B cell (primary cell): ENCODE measurements at regions not wholly inside any gene's neighbourhood (a gene's known extent, or its start where the extent isn't known, plus 50 kb on each side); places are given as distances from the start of the nearest gene placed in this dataset.
"Not testable (repeated sequence)": the region's sequence is repeated elsewhere in the genome, so short reads cannot be mapped to it uniquely, and the experiment has no call there.

Experiments used
- ATAC-seq: fragments of 200-7000 bp; cut with Tn5 transposase; one replicate; pipeline ENCODE4 v1.10.0; 2021; ENCODE audit warnings: low read depth, mild to moderate bottlenecking, moderate number of reproducible peaks, moderate library complexity
- CTCF ChIA-PET: fragments of 350-600 bp; sonication (Branson Sonifier 250); formaldehyde crosslinking; loops from one replicate; lab custom pipeline; 2021; ENCODE audit warnings: antibody characterized with exemption, inconsistent platforms; lab: Charles Lee
- POLR2A ChIA-PET: fragments of 350-600 bp; sonication (Branson Sonifier 250); formaldehyde crosslinking; loops from one replicate; lab custom pipeline; 2021; ENCODE audit warnings: antibody characterized with exemption; lab: Charles Lee
- DNase-seq: peaks from one replicate; pipeline ENCODE4 v3.0.0; 2013
- H2AFZ ChIP-seq: 2 replicates; pipeline ENCODE4 v1.6.1; 2012; ENCODE audit warnings: mild to moderate bottlenecking, low read depth, low read length; ENCODE audit not compliant: insufficient read depth, poor library complexity, severe bottlenecking
- H3K27ac ChIP-seq, 2 donors: 1 replicate in 1 of 2; 2 replicates in 1 of 2; pipeline ENCODE4 v1.5.1; 2012 to 2013; ENCODE audit warnings: low read length in 2 of 2, mild to moderate bottlenecking in 2 of 2, moderate library complexity in 1 of 2
- H3K27me3 ChIP-seq, 4 experiments: fragments of 200-600 bp in 1 of 4; sonication (generic) in 1 of 4; replicated peaks in 1 of 4; 1 replicate in 2 of 4; 2 replicates in 2 of 4; pipeline versions ENCODE4 v1.6.1 to v1.7.0; 2013 to 2016; ENCODE audit warnings: low read length in 3 of 4, mild to moderate bottlenecking in 2 of 4, mixed read lengths in 1 of 4, moderate library complexity in 1 of 4; ENCODE audit not compliant: insufficient read depth in 4 of 4, control insufficient read depth in 3 of 4; ENCODE audit errors: control extremely low read depth in 1 of 4
- H3K36me3 ChIP-seq, 2 experiments: replicated peaks in 1 of 2; 1 replicate in 1 of 2; 2 replicates in 1 of 2; pipeline versions ENCODE4 v1.6.1 to v1.7.1; 2013; ENCODE audit warnings: low read length in 1 of 2; ENCODE audit not compliant: insufficient read depth in 2 of 2, control insufficient read depth in 1 of 2; ENCODE audit errors: control extremely low read depth in 1 of 2, extremely low read depth in 1 of 2
- H3K4me1 ChIP-seq, 2 donors: fragments of 200-600 bp in 1 of 2; sonication (generic) in 1 of 2; 1 replicate in 1 of 2; 2 replicates in 1 of 2; pipeline versions ENCODE4 v1.5.1 to v1.6.1; 2013 to 2017; ENCODE audit warnings: low read length in 2 of 2; ENCODE audit not compliant: control insufficient read depth in 2 of 2, insufficient read depth in 2 of 2
- H3K4me2 ChIP-seq: replicated peaks from 2 replicates; pipeline ENCODE3; 2012; ENCODE audit warnings: mild to moderate bottlenecking, low read depth, low read length; ENCODE audit not compliant: poor library complexity, severe bottlenecking
- H3K4me3 ChIP-seq, 5 experiments: fragments of 200-600 bp in 1 of 5; sonication (generic) in 1 of 5; 1 replicate in 3 of 5; 2 replicates in 2 of 5; pipeline versions ENCODE4 v1.5.1 to v1.7.0; 2011 to 2016; ENCODE audit warnings: low read length in 4 of 5, mild to moderate bottlenecking in 4 of 5, low read depth in 2 of 5, control low read depth in 1 of 5, moderate library complexity in 1 of 5; ENCODE audit not compliant: insufficient read depth in 1 of 5; ENCODE audit errors: control extremely low read depth in 1 of 5, extremely low read depth in 1 of 5
- H3K79me2 ChIP-seq: fragments of 200-600 bp; sonication (generic); one replicate; pipeline ENCODE4 v1.6.0; 2016; ENCODE audit warnings: low read length; ENCODE audit not compliant: control insufficient read depth, insufficient read depth
- H3K9ac ChIP-seq: fragments of 200-600 bp; sonication (generic); 2 replicates; pipeline ENCODE4 v1.6.1; 2017; ENCODE audit warnings: mild to moderate bottlenecking, low read length, moderate library complexity
- H3K9me3 ChIP-seq, 3 donors: one replicate each; pipeline versions ENCODE4 v1.6.1 to v1.7.1; 2013; ENCODE audit warnings: low read length in 2 of 3; ENCODE audit not compliant: control insufficient read depth in 2 of 3, insufficient read depth in 1 of 3; ENCODE audit errors: control extremely low read depth in 1 of 3
- H4K20me1 ChIP-seq: 2 replicates; pipeline ENCODE4 v1.6.0; 2012; ENCODE audit warnings: mild to moderate bottlenecking, low read length; ENCODE audit not compliant: insufficient read depth, control insufficient read depth, poor library complexity, severe bottlenecking
- H3K27ac Mint-ChIP-seq: one replicate; pipeline ENCODE4 v1.8.0; 2021; ENCODE audit warnings: mixed read lengths
- H3K27me3 Mint-ChIP-seq: one replicate; pipeline ENCODE4 v1.8.0; 2021; ENCODE audit warnings: mixed read lengths
- H3K4me1 Mint-ChIP-seq: one replicate; pipeline ENCODE4 v1.8.0; 2021; ENCODE audit warnings: mixed read lengths
- H3K4me3 Mint-ChIP-seq: one replicate; pipeline ENCODE4 v1.8.0; 2021; ENCODE audit warnings: mixed read lengths
- H3K9me3 Mint-ChIP-seq: one replicate; pipeline ENCODE4 v1.8.0; 2022; ENCODE audit warnings: mixed read lengths; ENCODE audit not compliant: insufficient read depth
- EZH2 ChIP-seq: IDR thresholded peaks from 2 replicates; pipeline ENCODE4 v1.6.1; 2012; ENCODE audit warnings: borderline replicate concordance, low read depth, mild to moderate bottlenecking, moderate library complexity, low read length; ENCODE audit not compliant: insufficient read depth, poor library complexity, severe bottlenecking
- WGBS: methylation state at CpG from one replicate; pipeline ENCODE4 v1.1.5; 2013; ENCODE audit warnings: missing lambda C conversion rate; ENCODE audit not compliant: insufficient coverage; 5-methylcytosine and 5-hydroxymethylcytosine counted together
- intact Hi-C: fragments of 100-400 bp; cut with micrococcal nuclease; formaldehyde crosslinking; loops from one replicate; pipeline ENCODE4 v1.10.0; 2022
- TF ChIP-seq, protein P1 (sequence below): fragments of 200-600 bp; IDR thresholded peaks from one replicate; pipeline ENCODE4 v1.8.0; 2022; ENCODE audit warnings: antibody characterized with exemption, mild to moderate bottlenecking

DNA sequence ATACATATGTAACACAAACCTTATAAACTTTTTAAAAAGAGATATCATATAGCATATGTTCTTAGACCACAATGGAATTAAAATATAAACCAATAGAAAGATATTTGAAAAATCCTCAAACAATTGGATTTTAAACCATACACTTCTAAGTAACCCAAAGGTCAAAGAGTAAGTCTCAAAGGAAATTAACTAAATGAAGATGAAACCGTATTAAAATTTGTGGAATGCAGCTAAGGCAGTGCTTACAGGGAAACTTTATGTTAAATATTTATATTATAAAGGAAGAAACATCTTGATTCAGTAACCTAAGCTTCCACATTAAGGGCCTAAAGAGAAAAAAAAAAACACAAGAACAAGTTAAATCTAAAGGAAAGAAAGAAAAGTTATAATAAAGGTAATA, 966.1 kb downstream of the SLC4A3 start:
- DNase-seq = no peak
- WGBS = no CpG with 5 or more reads among the region's 1 CpG
- no peak overlapping the region for H3K4me3 Mint-ChIP-seq
- Histone ChIP-seq H3K36me3 (no peaks in the 10 kb centered on the region), H3K27me3 (no peaks in the 10 kb centered on the region), H3K4me3 (no peak overlapping the region), H4K20me1 (no peaks in the 10 kb centered on the region), H3K79me2 (no peaks in the 10 kb centered on the region), H3K9me3 (no peaks in the 10 kb centered on the region), H3K27ac (no peak overlapping the region), H2AFZ (no peak overlapping the region), H3K4me2 (no peak overlapping the region), H3K4me1 (no peaks in the 10 kb centered on the region), H3K9ac (no peak overlapping the region)
- CTCF ChIA-PET = no interaction called here
- POLR2A ChIA-PET = no interaction called here
- no peaks in the 10 kb centered on the region for H3K9me3 Mint-ChIP-seq
- H3K27me3 Mint-ChIP-seq = no peaks in the 10 kb centered on the region
- no peaks in the 10 kb centered on the region for H3K4me1 Mint-ChIP-seq
- TF ChIP-seq EZH2 = no peak
- TF ChIP-seq, protein P1, sequence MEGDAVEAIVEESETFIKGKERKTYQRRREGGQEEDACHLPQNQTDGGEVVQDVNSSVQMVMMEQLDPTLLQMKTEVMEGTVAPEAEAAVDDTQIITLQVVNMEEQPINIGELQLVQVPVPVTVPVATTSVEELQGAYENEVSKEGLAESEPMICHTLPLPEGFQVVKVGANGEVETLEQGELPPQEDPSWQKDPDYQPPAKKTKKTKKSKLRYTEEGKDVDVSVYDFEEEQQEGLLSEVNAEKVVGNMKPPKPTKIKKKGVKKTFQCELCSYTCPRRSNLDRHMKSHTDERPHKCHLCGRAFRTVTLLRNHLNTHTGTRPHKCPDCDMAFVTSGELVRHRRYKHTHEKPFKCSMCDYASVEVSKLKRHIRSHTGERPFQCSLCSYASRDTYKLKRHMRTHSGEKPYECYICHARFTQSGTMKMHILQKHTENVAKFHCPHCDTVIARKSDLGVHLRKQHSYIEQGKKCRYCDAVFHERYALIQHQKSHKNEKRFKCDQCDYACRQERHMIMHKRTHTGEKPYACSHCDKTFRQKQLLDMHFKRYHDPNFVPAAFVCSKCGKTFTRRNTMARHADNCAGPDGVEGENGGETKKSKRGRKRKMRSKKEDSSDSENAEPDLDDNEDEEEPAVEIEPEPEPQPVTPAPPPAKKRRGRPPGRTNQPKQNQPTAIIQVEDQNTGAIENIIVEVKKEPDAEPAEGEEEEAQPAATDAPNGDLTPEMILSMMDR = no peak
- ATAC-seq = no peak
- no peak overlapping the region for H3K27ac Mint-ChIP-seq
- intact Hi-C loops = no loop called here

DNA sequence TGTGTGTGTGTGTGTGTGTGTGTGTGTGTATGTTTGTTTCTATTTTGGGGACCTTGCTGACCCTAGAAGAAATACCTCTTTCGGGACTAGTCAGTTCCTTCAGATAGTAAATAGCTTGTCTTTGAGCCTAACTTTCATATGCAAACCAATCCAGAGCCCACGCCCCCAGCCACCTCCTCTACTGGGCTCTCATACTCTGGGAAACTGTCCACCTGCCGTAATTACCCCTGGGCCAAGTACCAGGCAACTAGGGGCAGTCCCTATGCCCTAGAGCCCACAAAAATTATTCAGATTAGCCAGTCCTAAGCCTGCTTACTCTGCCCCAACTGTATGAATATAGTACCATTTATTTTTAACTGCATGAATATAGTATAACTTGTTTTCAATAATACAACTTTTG, 970.4 kb downstream of the EPHA4 start:
- intact Hi-C loops = no loop called here
- no peak overlapping the region for H3K27ac ChIP-seq
- H4K20me1 ChIP-seq = no peaks in the 10 kb centered on the region
- Mint-ChIP-seq H3K4me1 (no peaks in the 10 kb centered on the region), H3K9me3 (no peaks in the 10 kb centered on the region), H3K27me3 (no peaks in the 10 kb centered on the region), H3K27ac (no peak overlapping the region), H3K4me3 (no peak overlapping the region)
- ATAC-seq = no peak
- no peak for DNase-seq
- 85% methylated on average over 2 of the region's 3 CpGs for WGBS
- H3K4me1 ChIP-seq = no peaks in the 10 kb centered on the region
- H3K36me3 ChIP-seq = no peaks in the 10 kb centered on the region
- ChIA-PET POLR2A (no interaction called here), CTCF (no interaction called here)
- TF ChIP-seq, protein P1 = no peak
- no peak for TF ChIP-seq EZH2
- no peak overlapping the region for H3K4me3 ChIP-seq
- H3K9me3 ChIP-seq = no peaks in the 10 kb centered on the region
- no peak overlapping the region for H3K4me2 ChIP-seq
- H3K27me3 ChIP-seq = no peaks in the 10 kb centered on the region
- H3K9ac ChIP-seq = no peak overlapping the region
- H3K79me2 ChIP-seq = no peaks in the 10 kb centered on the region
- H2AFZ ChIP-seq = no peak overlapping the region

DNA sequence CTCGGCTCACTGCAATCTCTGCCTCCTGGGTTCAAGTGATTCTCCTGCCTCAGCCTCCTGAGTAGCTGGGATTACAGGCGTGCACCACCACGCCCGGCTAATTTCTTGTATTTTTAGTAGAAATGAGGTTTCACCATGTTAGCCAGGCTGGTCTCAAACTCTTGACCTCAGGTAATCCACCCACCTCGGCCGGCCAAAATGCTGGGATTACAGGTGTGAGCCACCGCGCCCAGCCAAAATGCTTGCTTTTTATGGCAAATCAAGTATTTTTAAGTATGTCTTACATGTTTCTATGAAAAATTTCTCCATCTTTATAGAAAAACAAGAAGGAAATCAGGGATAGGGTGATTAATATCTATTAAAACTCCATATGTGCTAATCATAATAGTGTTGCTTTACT, 959.1 kb downstream of the EPHA4 start:
- H3K4me3 Mint-ChIP-seq, H3K27ac Mint-ChIP-seq, H3K36me3 ChIP-seq, H3K27me3 Mint-ChIP-seq, H3K9me3 Mint-ChIP-seq, H2AFZ ChIP-seq, H3K4me3 ChIP-seq, CTCF ChIA-PET, H4K20me1 ChIP-seq, H3K79me2 ChIP-seq, ATAC-seq, H3K4me1 ChIP-seq, intact Hi-C loops, H3K27ac ChIP-seq, H3K4me1 Mint-ChIP-seq, H3K9me3 ChIP-seq, H3K9ac ChIP-seq, H3K27me3 ChIP-seq, DNase-seq, POLR2A ChIA-PET, H3K4me2 ChIP-seq: not testable (repeated sequence)
- 100% methylated on average over 1 of the region's 8 CpGs for WGBS
